ENCODE measurements at regions not wholly inside any gene's neighbourhood (a gene's known extent, or its start where the extent isn't known, plus 50 kb on each side); places are given as distances from the start of the nearest gene placed in this dataset.

DNA sequence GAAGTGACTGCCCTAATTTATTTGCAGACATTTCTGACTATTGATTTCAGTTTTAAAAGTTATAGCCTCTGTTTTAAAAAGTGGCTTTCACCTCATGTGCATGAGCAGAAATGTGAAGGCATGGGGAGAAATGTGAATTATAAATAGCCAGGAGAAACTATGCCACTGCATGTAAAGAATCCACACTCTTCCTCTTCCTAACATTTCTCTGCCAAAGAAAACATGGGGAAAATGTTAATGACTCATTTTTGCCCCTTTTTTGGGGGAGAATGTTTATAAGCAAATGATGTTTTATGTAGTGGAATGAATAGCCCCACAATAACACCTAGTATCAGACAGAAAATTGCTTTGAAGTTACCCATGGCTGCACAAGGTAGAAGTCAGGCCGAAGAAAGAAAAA is 249.0 kb upstream of the TANK start:
- intact Hi-C loops (cut with micrococcal nuclease): no loop called here
- no peak overlapping the region for H3K4me3 ChIP-seq
- peak overlapping the region; percentile 49 for H3K27ac ChIP-seq (replicated peaks)
- H3K9me3 ChIP-seq (replicated peaks): no peaks in the 10 kb centered on the region
- no peak for DNase-seq
- H3K27me3 ChIP-seq (ENCODE audit: low read depth): no peaks in the 10 kb centered on the region
- H3K36me3 ChIP-seq: no peaks in the 10 kb centered on the region
- TF ChIP-seq CTCF (IDR thresholded peaks at IDR 0.05; ENCODE audit: borderline replicate concordance): no peak
- H3K4me1 ChIP-seq: peaks cover 40% of the 10 kb centered on the region

DNA sequence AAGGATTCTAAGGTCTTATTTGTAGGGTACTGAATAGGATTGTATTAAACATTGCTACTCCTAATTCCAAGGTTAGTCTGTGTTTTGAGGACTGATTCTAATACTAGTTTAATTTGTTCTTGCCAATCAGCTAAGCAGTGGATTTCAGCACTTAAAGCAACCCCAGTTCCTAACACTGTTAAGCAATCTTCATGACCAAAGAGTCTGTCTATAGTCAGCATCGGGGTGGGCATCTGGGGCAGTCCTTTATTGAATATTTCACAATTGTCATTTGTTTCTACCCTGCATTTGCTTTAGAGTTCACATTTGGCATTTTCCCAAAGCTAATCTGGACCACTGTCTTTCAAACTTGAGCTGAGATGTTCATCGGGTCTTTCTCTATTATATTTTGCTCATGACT is 248.0 kb upstream of the TANK start:
- no peaks in the 10 kb centered on the region for H3K36me3 ChIP-seq
- H3K4me1 ChIP-seq: peaks cover 40% of the 10 kb centered on the region
- H3K27me3 ChIP-seq (ENCODE audit: low read depth): no peaks in the 10 kb centered on the region
- DNase-seq: no peak
- no peak overlapping the region for H3K4me3 ChIP-seq
- intact Hi-C loops (cut with micrococcal nuclease): no loop called here
- no peak for TF ChIP-seq CTCF (IDR thresholded peaks at IDR 0.05; ENCODE audit: borderline replicate concordance)
- no peaks in the 10 kb centered on the region for H3K9me3 ChIP-seq (replicated peaks)
- no peak overlapping the region for H3K27ac ChIP-seq (replicated peaks)

DNA sequence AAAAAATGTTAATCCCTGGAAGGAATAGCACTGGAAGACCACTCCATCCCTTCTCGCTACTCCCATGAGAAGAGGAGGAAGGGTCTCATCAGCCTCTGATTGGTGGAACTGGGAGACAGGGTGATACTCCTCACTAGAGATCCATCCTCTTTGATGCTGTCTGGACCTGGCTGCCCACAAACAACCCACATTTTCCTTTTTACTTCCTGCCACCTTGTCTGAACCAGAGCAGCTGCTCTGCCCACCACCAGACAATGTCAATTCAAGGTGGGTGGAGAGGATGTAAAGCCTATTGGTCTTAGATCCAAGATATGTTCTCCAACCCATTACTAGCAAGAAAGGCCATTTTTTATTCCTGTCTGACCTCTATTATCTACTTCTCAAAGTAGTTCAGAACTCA is 246.9 kb upstream of the TANK start:
- intact Hi-C loops (cut with micrococcal nuclease): no loop called here
- Histone ChIP-seq H3K4me1 (peaks cover 42% of the 10 kb centered on the region), H3K27ac (replicated peaks) (no peak overlapping the region), H3K4me3 (no peak overlapping the region), H3K36me3 (no peaks in the 10 kb centered on the region), H3K27me3 (ENCODE audit: low read depth) (no peaks in the 10 kb centered on the region), H3K9me3 (replicated peaks) (no peaks in the 10 kb centered on the region)
- no peak for TF ChIP-seq CTCF (IDR thresholded peaks at IDR 0.05; ENCODE audit: borderline replicate concordance)
- no peak for DNase-seq

DNA sequence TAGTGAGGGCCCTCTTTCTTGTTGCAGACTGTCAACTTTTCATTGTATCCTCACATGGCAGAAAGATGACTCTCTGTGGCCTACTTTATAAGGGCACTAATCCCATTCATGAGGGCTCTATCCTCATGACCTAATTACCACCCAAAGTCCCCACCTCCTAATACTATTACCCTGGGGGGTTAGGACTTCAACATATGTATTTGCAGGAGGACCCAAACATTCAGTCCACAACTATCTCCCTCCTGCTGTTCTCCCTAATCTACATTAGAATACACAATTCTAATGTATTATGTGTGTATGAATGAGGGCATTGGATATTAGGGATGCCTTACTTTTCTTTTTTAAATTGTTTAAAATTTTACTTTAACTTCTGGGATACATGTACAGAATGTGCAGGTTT is 246.0 kb upstream of the TANK start:
- DNase-seq: no peak
- Histone ChIP-seq H3K27me3 (ENCODE audit: low read depth) (no peaks in the 10 kb centered on the region), H3K36me3 (no peaks in the 10 kb centered on the region), H3K27ac (replicated peaks) (no peak overlapping the region), H3K9me3 (replicated peaks) (no peaks in the 10 kb centered on the region), H3K4me3 (no peak overlapping the region), H3K4me1 (peaks cover 44% of the 10 kb centered on the region)
- intact Hi-C loops (cut with micrococcal nuclease): no loop called here
- no peak for TF ChIP-seq CTCF (IDR thresholded peaks at IDR 0.05; ENCODE audit: borderline replicate concordance)

DNA sequence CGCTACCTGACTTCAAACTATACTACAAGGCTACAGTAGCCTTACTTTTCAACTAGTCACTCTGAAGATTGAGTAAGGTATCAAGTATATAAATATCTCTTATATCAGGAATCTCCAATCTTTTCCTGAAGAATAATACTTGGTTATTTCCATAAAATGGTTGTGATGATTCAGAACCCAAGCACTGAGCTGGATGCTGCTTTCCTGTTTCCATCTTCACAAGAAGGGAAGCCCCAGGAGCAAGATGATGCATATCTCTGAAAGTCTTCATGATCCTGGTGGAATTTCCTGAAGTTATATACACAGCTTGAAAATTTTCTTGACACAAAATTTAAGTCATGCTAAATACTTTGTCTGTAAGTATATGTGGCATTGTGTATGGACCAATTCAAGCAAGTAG is 243.9 kb upstream of the TANK start:
- no peak for TF ChIP-seq CTCF (IDR thresholded peaks at IDR 0.05; ENCODE audit: borderline replicate concordance)
- Histone ChIP-seq H3K9me3 (replicated peaks) (no peaks in the 10 kb centered on the region), H3K36me3 (no peaks in the 10 kb centered on the region), H3K27me3 (ENCODE audit: low read depth) (no peaks in the 10 kb centered on the region), H3K4me3 (no peak overlapping the region), H3K4me1 (peaks cover 40% of the 10 kb centered on the region), H3K27ac (replicated peaks) (no peak overlapping the region)
- intact Hi-C loops (cut with micrococcal nuclease): no loop called here
- no peak for DNase-seq

DNA sequence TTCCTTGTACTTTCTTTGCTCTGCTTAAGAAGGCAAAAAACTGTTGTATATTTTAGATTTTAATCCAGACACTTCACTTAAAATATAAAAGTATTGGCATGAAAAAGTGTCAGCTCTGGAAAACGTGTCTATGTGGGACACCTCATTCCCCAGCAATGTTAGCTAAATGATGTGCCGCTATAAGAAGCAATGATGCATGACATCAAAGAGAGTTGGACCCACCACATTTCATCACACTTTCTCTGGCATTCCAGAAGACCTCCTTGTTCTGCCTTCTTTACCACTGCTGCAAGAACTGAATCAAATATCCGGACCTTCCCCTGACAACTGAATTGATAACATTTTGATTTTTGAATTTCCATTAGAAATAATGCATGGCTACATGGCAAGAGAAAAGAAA is 242.4 kb upstream of the TANK start:
- intact Hi-C loops (cut with micrococcal nuclease): no loop called here
- H3K27ac ChIP-seq (replicated peaks): peak overlapping the region; percentile 47
- DNase-seq: no peak
- no peak overlapping the region for H3K4me3 ChIP-seq
- H3K27me3 ChIP-seq (ENCODE audit: low read depth): no peaks in the 10 kb centered on the region
- H3K36me3 ChIP-seq: no peaks in the 10 kb centered on the region
- H3K9me3 ChIP-seq (replicated peaks): no peaks in the 10 kb centered on the region
- no peak for TF ChIP-seq CTCF (IDR thresholded peaks at IDR 0.05; ENCODE audit: borderline replicate concordance)
- peaks cover 36% of the 10 kb centered on the region for H3K4me1 ChIP-seq
